ENCODE measurements at regions not wholly inside any gene's neighbourhood (a gene's known extent, or its start where the extent isn't known, plus 50 kb on each side); places are given as distances from the start of the nearest gene placed in this dataset.

DNA sequence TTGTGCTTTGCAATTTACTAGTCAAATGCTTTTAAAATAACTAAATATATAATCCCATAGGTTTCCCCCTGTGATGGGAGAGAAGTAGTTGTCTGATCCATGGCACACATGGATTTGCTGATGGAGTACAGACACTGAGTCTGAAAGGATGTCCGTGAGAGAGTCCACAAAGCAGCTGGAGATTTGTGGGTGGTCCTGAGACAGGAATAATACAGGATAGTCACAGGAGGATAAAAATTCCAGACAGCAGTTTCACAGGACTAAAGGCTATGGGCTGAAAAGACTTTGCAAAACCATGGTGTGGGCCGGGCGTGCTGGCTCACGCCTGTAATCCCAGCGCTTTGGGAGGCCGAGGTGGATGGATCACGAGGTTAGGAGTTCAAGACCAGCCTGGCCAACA lies 58.7 kb upstream of the ZFR start:
- DNase-seq (ENCODE audit: low spot score) = no peak

DNA sequence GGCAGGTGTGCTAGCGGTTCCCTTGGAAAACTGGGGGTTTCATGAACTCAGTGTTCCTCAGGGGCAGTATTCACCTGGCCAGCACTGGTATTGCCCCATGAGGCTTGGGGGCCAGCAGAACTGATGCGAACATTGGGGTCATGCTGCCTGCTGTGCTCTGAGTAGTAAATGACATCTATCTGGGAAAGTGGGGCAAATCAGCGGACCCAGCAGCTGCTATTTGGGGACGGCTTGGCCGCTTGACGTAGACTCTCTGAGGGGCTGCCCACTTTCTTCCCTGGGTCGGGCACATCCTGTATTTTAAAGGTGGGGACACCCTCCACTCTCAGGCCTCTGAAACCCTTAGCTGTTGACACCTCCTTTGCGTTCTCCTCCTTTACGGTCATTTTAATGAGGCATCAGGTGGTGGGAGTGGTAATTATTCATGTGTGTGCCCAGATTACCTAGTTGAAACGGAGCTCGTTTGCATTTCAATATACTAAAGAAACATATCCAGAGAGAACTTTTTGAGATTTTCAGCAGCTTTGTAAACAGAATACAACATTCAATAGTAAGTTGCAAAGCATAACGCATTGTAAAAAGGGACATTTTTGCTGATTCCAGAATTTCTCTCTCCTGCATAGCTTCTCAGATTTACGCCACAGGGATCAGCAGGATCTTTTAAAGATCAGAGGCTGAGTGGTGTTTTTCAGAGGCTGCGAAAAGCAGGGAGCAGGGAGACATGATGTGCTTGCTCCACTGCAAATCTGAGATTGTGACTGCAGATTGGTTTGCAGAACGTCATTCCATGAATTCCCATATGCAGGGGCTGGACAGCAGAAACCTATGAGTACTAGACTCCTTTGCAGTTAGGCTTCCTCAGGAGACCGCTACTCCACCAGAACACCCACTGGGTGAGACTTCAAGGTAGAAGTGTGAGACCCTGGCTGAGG lies 56.8 kb upstream of the ZFR start:
- DNase-seq (ENCODE audit: low spot score) = no peak

- peak; percentile 48 for DNase-seq (ENCODE audit: low spot score)
These were observed 55.6 kb upstream of the ZFR start for GRCh38 chr5:32500181-32500580.

DNA sequence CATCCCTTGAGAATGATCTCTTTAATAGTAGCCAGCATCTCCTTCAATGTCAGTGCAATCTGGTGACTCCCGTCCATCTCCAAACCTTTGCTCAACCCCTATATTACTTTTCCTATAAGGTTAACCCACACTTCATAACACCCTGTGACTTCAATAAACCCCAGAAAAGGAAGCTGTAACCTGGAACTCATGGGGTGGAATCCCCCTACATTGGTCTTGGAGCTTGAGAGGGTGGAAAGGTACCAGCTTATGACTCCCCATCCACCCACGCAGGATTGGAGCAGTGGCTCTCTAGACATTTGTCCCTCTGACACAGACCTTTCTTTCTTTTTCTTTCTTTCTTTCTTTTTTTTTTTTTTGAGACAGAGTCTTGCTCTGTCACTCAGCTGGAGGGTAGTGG lies 54.7 kb upstream of the ZFR start:
- no peak for DNase-seq (ENCODE audit: low spot score)

DNA sequence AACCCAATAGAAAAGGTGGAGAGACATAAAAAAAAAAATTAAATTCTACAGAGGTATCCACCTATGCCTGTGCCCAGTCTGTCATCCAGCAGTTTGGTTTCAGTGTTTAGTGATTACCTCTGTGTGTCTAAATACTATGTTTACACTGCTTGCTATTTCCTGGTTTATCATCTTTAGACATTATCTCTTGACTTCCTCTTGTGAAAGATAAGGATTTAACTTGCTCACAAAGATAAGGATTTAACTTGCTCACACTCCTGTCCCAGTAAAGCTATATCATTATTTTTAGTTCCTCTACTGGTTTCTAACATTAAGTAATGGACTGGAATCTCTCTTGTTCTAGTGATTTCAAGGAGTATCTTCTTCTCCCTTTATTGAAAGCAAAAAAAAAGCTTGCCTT lies 53.9 kb upstream of the ZFR start:
- DNase-seq (ENCODE audit: low spot score) = no peak

DNA sequence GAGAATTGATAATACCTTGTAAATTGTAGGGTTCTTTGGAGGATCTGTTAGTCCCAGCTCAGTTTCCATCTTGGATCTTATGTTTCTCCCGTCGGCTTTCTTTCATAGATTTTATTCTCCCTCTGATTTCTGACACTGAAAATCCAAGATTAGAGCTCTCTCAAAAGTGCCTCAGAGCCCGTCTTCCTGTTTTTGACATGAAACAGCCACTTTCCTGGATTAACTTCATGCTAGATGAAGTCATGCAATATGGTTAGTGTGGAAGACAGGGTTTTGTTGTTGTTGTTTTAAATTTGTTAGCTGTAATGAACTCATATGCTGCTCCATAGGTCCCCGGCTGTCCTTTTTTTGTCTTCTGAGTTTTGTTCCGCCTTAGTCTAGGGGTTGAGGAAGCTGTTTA lies 51.6 kb upstream of the ZFR start:
- DNase-seq (ENCODE audit: low spot score) = no peak

DNA sequence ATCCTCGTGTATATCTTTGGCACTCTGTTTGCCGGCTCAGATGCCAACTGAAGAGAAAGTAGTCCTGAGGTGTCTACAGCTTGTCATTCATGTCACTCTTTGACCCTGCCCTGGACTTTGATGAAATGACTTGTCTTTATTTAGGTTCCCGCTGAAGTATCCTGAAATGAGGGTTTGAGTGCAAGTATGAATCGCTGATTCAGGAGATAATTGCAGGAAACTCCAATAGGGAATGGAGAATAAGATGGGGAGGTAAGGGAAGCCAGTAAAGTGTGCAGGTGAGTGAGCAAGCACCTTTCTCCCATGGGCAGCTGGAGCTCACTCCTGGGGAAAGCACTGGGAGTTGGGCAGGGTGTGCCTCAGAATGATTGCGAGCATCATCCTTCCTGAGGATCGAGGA lies 50.3 kb upstream of the ZFR start:
- no peak for DNase-seq (ENCODE audit: low spot score)

Measured in iPS-NIHi11 (cell line).